Astrocyte of the cerebellum (primary cell): ENCODE measurements at regions not wholly inside any gene's neighbourhood (a gene's known extent, or its start where the extent isn't known, plus 50 kb on each side); places are given as distances from the start of the nearest gene placed in this dataset.

Experiments
- DNase-seq: peaks from one replicate; pipeline ENCODE4 v3.0.0-alpha.2; 2011; ENCODE audit warnings: low read depth
- H3K4me3 ChIP-seq: 2 replicates; pipeline ENCODE4 v1.5.1; 2011; ENCODE audit warnings: mild to moderate bottlenecking, low read depth, low read length, moderate library complexity
- CTCF ChIP-seq: IDR thresholded peaks from 2 replicates; pipeline ENCODE4 v1.5.1; 2012; ENCODE audit warnings: low read length, low read depth, moderate library complexity, mild to moderate bottlenecking; ENCODE audit errors: missing control alignments
- in situ Hi-C: cut with HindIII; loops from 2 replicates; pipeline ENCODE4 v1.10.0; 2017; ENCODE audit warnings: low sequenced_read_pairs

DNA sequence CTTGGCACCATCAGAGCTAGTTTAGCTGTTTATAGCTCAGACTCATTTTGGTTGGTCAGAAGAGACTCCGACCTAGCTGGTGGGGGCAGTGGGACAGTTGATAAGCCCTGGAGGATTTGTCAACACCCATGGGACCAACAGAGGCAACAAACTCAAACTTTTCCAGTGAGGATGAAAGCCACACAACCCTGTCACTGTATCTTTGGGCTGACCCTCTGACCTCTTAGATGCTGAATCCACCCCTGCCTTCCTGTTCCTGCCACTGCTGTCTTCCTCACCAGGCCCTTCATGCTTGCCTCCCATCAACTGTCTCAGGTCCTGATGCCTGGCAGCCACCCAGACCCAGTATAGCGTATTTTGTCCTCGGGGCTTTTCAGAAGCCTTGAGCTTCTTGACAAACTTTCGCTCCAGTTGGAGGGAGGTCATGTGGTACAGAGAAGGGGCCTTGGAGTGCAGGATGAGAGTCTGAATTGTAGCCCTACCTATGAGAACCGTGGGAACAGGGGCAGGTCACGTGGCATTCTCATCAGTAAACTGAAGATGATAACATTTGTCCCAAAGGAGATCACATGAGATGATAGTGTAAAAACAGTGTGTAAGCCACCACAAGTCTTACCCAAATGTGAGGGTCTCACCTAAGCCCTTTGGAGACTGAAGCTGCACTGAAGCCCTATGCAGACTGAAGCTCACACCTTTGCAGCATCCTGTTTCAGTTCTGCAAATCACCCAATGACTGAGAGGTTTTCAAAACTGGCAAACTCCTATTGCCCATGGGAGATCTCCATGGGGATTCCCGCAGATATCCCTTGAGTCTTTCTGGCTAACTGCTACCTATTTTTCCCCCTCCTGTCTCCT lies 72.0 kb upstream of the F13A1 start:
- no peak for DNase-seq
- no peak for TF ChIP-seq CTCF
- in situ Hi-C loops, result no loop called here
- H3K4me3 ChIP-seq, result no peak overlapping the region

DNA sequence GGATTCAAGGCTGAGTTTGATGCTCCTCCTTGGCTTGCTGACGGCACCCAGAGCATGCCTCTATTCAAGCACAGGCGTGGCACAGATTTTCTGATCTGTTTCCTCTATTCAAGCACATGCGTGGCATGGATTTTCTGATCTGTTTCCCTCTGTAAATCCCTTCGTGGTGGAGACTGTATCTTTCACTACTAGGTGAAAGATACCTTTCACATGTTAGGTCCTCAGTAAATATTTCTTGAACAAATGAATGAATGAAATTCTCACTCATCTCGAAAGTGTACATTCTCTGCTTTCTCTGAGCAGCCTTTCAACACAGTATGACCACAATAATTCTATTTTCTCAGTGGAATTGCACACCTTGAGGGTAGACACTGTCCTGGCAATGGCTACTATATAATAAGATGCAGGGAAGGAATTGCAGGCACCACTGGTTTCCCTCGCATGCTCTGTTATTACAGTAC lies 72.6 kb upstream of the F13A1 start:
- no peak for DNase-seq
- no peak overlapping the region for H3K4me3 ChIP-seq
- no peak for TF ChIP-seq CTCF
- in situ Hi-C loops, result no loop called here

DNA sequence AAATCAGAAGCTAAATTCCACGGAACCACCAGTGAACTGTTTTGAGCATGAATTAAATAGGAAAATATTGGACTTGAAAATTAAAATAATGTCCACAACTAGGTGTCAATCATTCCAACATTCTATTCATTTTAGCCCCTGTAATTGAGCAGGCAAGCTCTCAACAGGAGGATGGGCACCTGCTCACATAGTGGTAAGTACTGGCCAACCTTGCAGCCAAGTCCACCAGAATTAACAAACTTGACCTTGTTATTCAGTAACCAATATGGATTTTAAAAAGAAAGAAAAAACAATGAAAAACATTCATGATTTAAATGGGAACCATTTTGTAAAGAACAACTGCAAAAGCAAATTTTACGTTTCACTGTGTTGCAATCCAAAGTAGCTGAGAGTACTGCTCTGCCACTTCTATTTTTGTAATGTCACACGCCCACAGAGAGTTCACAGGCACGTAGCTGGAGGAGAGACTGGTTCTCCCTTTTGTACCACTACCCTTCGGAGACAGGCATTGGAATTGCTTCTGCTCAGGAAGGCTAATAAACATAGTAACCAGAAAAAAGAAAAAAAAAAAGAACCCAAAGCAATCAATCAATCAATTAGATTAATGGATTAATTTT lies 75.2 kb upstream of the F13A1 start:
- no peak for TF ChIP-seq CTCF
- in situ Hi-C loops, result no loop called here
- DNase-seq, result no peak
- H3K4me3 ChIP-seq, result no peak overlapping the region

DNA sequence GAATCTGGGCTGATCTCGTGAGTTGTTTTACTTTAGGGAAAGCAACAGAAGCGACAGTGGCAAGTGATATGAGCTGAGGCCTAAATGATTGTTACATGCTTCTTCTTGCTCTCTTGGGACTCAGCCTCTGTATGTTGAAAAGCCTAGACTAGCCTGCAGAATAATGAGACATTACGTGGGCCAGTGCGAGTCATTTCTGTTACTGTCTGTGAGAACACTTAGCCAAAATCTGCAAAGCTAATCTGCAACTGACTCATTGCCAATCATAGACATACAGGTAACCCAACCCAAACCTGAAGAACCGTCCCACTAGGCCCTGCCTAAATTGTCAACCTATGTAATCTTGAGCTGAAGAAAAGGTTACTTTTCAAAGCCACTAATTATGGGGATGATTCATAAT lies 77.4 kb upstream of the F13A1 start:
- no peak for DNase-seq
- no peak for TF ChIP-seq CTCF
- no peak overlapping the region for H3K4me3 ChIP-seq
- in situ Hi-C loops, result no loop called here

DNA sequence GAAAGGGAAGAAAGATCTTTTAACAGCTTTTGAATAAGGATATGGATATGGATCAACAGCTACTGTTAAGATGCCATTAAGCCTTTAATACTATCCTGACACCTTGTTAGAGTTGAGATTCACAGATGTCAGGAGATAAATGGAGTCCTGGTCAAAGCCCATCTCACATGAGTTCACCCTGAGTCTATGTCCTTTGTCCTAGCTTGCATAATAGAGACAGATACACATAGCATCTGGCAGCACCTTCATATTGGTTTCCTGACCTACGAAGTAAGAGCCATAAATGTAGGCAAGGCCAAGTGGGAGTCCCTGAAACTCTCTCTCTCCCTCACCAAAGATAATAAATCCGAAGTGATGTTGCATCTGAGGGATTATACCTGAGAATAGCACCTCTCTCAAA lies 79.1 kb upstream of the F13A1 start:
- H3K4me3 ChIP-seq, result no peak overlapping the region
- no peak for DNase-seq
- in situ Hi-C loops, result no loop called here
- no peak for TF ChIP-seq CTCF

- H3K4me3 ChIP-seq, result no peak overlapping the region
- in situ Hi-C loops, result no loop called here
- no peak for TF ChIP-seq CTCF
- DNase-seq, result no peak
Observed at GRCh38 chr6:6401401-6401800, 80.9 kb upstream of the F13A1 start.
